ENCODE measurements at regions not wholly inside any gene's neighbourhood (a gene's known extent, or its start where the extent isn't known, plus 50 kb on each side); places are given as distances from the start of the nearest gene placed in this dataset.
"Not testable (repeated sequence)": the region's sequence is repeated elsewhere in the genome, so short reads cannot be mapped to it uniquely, and the experiment has no call there.

DNA sequence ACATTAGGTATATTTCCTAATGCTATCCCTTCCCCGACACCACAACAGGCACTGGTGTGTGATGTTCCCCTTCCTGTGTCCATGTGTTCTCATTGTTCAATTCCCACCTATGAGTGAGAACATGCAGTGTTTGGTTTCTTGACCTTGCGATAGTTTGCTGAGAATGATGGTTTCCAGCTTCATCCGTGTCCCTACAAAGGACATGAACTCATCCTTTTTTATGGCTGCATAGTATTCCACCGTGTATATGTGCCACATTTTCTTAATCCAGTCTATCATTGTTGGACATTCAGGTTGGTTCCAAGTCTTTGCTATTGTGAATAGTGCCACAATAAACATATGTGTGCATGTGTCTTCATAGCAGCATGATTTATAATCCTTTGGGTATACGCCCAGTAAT lies 228.5 kb upstream of the RARB start:
- TF ChIP-seq EZH2phosphoT487 (IDR thresholded peaks at IDR 0.05; ENCODE audit: unreplicated experiment) = not testable (repeated sequence)
- TF ChIP-seq, protein P1, sequence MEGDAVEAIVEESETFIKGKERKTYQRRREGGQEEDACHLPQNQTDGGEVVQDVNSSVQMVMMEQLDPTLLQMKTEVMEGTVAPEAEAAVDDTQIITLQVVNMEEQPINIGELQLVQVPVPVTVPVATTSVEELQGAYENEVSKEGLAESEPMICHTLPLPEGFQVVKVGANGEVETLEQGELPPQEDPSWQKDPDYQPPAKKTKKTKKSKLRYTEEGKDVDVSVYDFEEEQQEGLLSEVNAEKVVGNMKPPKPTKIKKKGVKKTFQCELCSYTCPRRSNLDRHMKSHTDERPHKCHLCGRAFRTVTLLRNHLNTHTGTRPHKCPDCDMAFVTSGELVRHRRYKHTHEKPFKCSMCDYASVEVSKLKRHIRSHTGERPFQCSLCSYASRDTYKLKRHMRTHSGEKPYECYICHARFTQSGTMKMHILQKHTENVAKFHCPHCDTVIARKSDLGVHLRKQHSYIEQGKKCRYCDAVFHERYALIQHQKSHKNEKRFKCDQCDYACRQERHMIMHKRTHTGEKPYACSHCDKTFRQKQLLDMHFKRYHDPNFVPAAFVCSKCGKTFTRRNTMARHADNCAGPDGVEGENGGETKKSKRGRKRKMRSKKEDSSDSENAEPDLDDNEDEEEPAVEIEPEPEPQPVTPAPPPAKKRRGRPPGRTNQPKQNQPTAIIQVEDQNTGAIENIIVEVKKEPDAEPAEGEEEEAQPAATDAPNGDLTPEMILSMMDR (conservative IDR thresholded peaks at IDR 0.05; ENCODE audit: low read depth in 2 of 2) = not testable (repeated sequence)
